ENCODE measurements at regions not wholly inside any gene's neighbourhood (a gene's known extent, or its start where the extent isn't known, plus 50 kb on each side); places are given as distances from the start of the nearest gene placed in this dataset.
"Not testable (repeated sequence)": the region's sequence is repeated elsewhere in the genome, so short reads cannot be mapped to it uniquely, and the experiment has no call there.

DNA sequence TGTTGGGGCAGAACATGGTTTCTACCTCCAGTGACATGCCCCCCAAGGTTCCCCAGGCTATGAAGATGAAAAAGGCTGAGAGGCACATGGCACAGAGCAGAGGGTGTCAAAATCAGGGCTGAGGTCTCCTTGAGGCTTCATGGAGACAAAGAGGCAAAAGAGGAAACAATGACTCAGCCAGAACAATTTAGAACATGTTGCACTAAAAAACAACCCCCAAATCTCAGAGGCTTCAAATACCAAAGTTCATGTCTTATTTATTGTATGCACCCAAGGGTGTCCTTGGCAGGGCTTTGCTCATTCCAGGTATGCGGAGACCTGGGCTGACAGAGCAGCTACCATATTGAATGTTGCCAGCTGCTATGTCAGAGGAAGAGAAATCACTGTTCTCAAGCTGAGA lies 964.1 kb downstream of the GRID1 start:
- no peaks in the 10 kb centered on the region for H3K9me3 ChIP-seq
- TF ChIP-seq, protein P1, sequence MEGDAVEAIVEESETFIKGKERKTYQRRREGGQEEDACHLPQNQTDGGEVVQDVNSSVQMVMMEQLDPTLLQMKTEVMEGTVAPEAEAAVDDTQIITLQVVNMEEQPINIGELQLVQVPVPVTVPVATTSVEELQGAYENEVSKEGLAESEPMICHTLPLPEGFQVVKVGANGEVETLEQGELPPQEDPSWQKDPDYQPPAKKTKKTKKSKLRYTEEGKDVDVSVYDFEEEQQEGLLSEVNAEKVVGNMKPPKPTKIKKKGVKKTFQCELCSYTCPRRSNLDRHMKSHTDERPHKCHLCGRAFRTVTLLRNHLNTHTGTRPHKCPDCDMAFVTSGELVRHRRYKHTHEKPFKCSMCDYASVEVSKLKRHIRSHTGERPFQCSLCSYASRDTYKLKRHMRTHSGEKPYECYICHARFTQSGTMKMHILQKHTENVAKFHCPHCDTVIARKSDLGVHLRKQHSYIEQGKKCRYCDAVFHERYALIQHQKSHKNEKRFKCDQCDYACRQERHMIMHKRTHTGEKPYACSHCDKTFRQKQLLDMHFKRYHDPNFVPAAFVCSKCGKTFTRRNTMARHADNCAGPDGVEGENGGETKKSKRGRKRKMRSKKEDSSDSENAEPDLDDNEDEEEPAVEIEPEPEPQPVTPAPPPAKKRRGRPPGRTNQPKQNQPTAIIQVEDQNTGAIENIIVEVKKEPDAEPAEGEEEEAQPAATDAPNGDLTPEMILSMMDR (IDR thresholded peaks at IDR 0.05) = no peak
- intact Hi-C loops (cut with DNase I) = no loop called here
- WGBS, 2 donors = 85 to 100% methylated on average over 1 of the region's 1 CpG
- ATAC-seq (no peak), DNase-seq (no peak), FAIRE-seq (no peak)
- no peaks in the 10 kb centered on the region for H3K4me1 ChIP-seq
- no peaks in the 10 kb centered on the region for H3K36me3 ChIP-seq
- H3K27me3 ChIP-seq = no peaks in the 10 kb centered on the region
- H3K4me3 ChIP-seq = no peak overlapping the region
- no peak overlapping the region for H3K27ac ChIP-seq

DNA sequence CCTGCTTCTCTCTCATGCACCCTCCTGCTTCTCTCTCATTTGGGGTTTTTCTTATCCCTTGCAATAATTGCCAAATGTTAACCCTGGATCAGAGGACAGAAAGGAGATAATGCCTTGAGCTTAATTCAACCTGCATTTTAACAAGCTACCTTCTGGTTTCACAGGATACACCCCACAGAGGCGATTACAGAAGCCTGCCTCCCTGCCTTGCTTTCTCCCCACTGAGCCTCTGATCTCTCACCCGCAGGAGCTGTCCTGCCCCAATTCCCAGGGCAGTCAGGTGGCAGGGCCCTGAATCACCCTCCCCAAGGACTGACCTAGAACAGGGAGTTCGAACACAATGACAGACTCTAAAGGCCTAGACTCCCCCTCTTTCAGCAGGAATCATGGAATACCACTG lies 959.5 kb downstream of the GRID1 start:
- no peak for DNase-seq
- Histone ChIP-seq H3K9me3 (no peaks in the 10 kb centered on the region), H3K27me3 (no peaks in the 10 kb centered on the region), H3K4me3 (no peak overlapping the region), H3K4me1 (no peaks in the 10 kb centered on the region), H3K36me3 (no peaks in the 10 kb centered on the region), H3K27ac (no peak overlapping the region)
- ATAC-seq = no peak
- FAIRE-seq = no peak
- TF ChIP-seq, protein P1 (IDR thresholded peaks at IDR 0.05) = no peak
- intact Hi-C loops (cut with DNase I) = no loop called here
- WGBS, 2 donors = 68 to 77% methylated on average over 3 of the region's 3 CpGs

DNA sequence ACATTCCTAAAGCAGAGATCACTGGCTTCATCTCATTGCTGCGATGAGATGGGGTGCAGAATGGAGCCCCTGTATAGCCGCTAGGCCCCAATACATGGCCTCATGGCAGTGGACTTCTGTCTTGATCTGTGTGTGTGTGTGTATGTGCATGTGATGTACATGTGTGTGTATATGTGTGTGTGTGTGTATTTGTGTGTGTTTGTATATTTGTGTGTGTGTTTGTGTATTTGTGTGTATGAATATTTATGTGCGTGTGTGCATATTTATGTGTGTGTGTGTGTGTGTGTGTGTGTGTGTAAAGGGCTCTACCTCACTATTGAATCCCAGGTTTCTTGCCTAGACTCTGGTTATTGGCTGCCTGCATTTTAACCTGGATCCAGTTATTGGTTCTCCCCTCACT lies 958.2 kb downstream of the GRID1 start:
- FAIRE-seq = no peak
- Histone ChIP-seq H3K36me3 (no peaks in the 10 kb centered on the region), H3K27ac (no peak overlapping the region), H3K27me3 (no peaks in the 10 kb centered on the region), H3K4me3 (no peak overlapping the region), H3K4me1 (no peaks in the 10 kb centered on the region), H3K9me3 (no peaks in the 10 kb centered on the region)
- WGBS, 2 donors = 93 to 98% methylated on average over 3 of the region's 3 CpGs
- intact Hi-C loops (cut with DNase I) = no loop called here
- no peak for DNase-seq
- TF ChIP-seq, protein P1 (IDR thresholded peaks at IDR 0.05) = no peak
- ATAC-seq = no peak

DNA sequence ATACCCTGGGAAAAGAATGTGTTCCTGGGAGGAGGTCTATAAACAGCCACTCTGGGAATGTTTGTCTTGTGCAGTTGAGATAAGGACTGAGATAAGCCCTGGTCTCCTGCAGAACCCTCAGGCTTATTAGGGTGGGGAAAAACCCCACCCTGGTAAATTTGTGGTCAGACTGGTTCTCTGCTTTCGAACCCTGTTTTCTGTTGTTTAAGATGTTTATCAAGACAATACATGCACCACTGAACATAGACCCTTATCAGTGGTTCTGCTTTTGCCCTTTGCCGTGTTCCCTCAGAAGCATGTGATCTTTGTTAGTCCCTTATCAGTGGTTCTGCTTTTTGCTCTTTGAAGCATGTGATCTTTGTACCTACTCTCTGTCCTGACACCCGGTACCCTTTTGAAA lies 956.0 kb downstream of the GRID1 start:
- ATAC-seq; H3K27me3 ChIP-seq; H3K4me3 ChIP-seq; intact Hi-C loops (cut with DNase I); H3K4me1 ChIP-seq; DNase-seq; FAIRE-seq; H3K27ac ChIP-seq; H3K9me3 ChIP-seq; H3K36me3 ChIP-seq: not testable (repeated sequence)
- WGBS, 2 donors = 27 to 31% methylated on average over 3 of the region's 3 CpGs

DNA sequence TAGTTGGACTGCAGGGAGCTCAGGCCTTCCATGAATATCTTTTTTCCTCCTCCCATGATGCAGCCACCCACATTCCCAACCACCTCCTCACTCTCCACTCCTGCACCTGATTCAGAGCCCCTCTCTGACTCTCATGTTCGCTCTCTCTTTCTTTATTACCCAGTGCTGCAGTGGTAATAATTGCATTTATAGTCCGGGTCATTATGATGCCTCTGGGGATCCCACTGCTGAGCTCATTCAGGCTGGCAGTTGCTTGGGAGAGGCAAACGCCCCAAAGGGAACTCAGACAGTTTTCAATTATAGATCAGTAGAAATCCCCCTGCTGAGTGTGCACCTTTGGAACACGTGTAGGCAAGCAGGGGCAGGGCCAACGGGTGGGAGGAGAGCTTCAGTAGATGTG lies 953.0 kb downstream of the GRID1 start:
- 41 to 60% methylated on average over 5 of the region's 5 CpGs for WGBS, 2 donors
- DNase-seq (no peak), FAIRE-seq (no peak), ATAC-seq (no peak)
- Histone ChIP-seq H3K27me3 (no peaks in the 10 kb centered on the region), H3K4me3 (no peak overlapping the region), H3K27ac (no peak overlapping the region), H3K9me3 (no peaks in the 10 kb centered on the region), H3K4me1 (no peaks in the 10 kb centered on the region), H3K36me3 (no peaks in the 10 kb centered on the region)
- intact Hi-C loops (cut with DNase I) = no loop called here
- TF ChIP-seq, protein P1 (IDR thresholded peaks at IDR 0.05) = no peak
